ENCODE measurements at regions not wholly inside any gene's neighbourhood (a gene's known extent, or its start where the extent isn't known, plus 50 kb on each side); places are given as distances from the start of the nearest gene placed in this dataset.

- TF ChIP-seq POLR2A (IDR thresholded peaks at IDR 0.05; ENCODE audit: low read length): no peak
- TF ChIP-seq GATA1 (IDR thresholded peaks at IDR 0.05; ENCODE audit: low read depth, low read length): no peak
These were observed 150.9 kb upstream of the UBE2E2 start for GRCh38 chr3:23052208-23052607.

Measured in erythroblast (primary cell).